GM12878 (cell line): ENCODE measurements at regions not wholly inside any gene's neighbourhood (a gene's known extent, or its start where the extent isn't known, plus 50 kb on each side); places are given as distances from the start of the nearest gene placed in this dataset.

Experiments
- ATAC-seq: fragments of 200-7000 bp; cut with Tn5 transposase; 3 replicates; pipeline ENCODE4 v1.9.1; 2020; ENCODE audit warnings: mild to moderate bottlenecking, moderate library complexity
- BruUV-seq: library from RNA; stranded (reverse); fragments of 400-500 nt; replicated peaks from 2 replicates; lab custom pipeline; 2021; lab: Mats Ljungman, UMichigan
- CTCF ChIA-PET: fragments of 300-600 bp; sonication (Branson Sonifier 250); formaldehyde crosslinking; extraction: SDS; loops from one replicate; lab custom pipeline; 2021; ENCODE audit warnings: inconsistent platforms; lab: Yijun Ruan, JAX
- POLR2A ChIA-PET: fragments of 350-600 bp; formaldehyde crosslinking; extraction: SDS; loops from one replicate; lab custom pipeline; 2021; ENCODE audit warnings: inconsistent platforms; lab: Charles Lee
- RAD21 ChIA-PET: fragments of 300-600 bp; sonication (Branson Sonifier 250); formaldehyde crosslinking; loops from one replicate; lab custom pipeline; 2023; ENCODE audit warnings: antibody characterized with exemption; ENCODE audit not compliant: unreplicated experiment; lab: Charles Lee
- SMC1A ChIA-PET: fragments of 300-600 bp; sonication (Branson Sonifier 250); formaldehyde crosslinking; loops from one replicate; lab custom pipeline; 2023; ENCODE audit not compliant: unreplicated experiment, uncharacterized antibody; lab: Charles Lee
- DNase-seq: peaks from one replicate; pipeline ENCODE4 v3.0.0-alpha.2; 2011; ENCODE audit warnings: low read depth, low spot score
- FAIRE-seq: peaks from 3 replicates; lab custom pipeline; 2011; peaks lifted over from hg19 to GRCh38; lab: Jason Lieb, UNC
- H2AFZ ChIP-seq: 2 replicates; pipeline ENCODE4 v1.6.0; 2011; ENCODE audit warnings: low read depth, low read length, control low read depth; ENCODE audit not compliant: control insufficient read depth
- H3K27ac ChIP-seq: 2 replicates; pipeline ENCODE4 v1.5.1; 2011; ENCODE audit warnings: control low read depth; ENCODE audit not compliant: control insufficient read depth, insufficient read depth
- H3K27me3 ChIP-seq, 2 experiments: replicated peaks in 1 of 2; 2 replicates each; pipeline versions ENCODE4 v1.6.0 to v1.6.1; 2011; ENCODE audit warnings: low read length in 1 of 2; ENCODE audit not compliant: control insufficient read depth in 2 of 2, insufficient read depth in 2 of 2
- H3K36me3 ChIP-seq, 2 experiments: 2 replicates each; pipeline ENCODE4 v1.5.1; 2011; ENCODE audit warnings: low read length in 1 of 2; ENCODE audit not compliant: control insufficient read depth in 2 of 2, insufficient read depth in 2 of 2
- H3K4me1 ChIP-seq: 2 replicates; pipeline ENCODE4 v1.6.1; 2011; ENCODE audit warnings: mild to moderate bottlenecking, low read length, moderate library complexity, mixed read lengths; ENCODE audit not compliant: control insufficient read depth, insufficient read depth
- H3K4me2 ChIP-seq: 2 replicates; pipeline ENCODE4 v1.6.0; 2011; ENCODE audit warnings: control low read depth; ENCODE audit not compliant: control insufficient read depth, insufficient read depth
- H3K4me3 ChIP-seq: fragments of 200-600 bp; sonication (generic); 2 replicates; pipeline ENCODE4 v1.5.1; 2016
- H3K79me2 ChIP-seq: 2 replicates; pipeline ENCODE4 v1.6.0; 2011; ENCODE audit warnings: low read length; ENCODE audit not compliant: control insufficient read depth, insufficient read depth
- H3K9ac ChIP-seq: 2 replicates; pipeline ENCODE4 v1.8.0; 2011; ENCODE audit warnings: low read length, control low read depth, mixed read lengths; ENCODE audit not compliant: control insufficient read depth, insufficient read depth
- H3K9me3 ChIP-seq: replicated peaks from 3 replicates; pipeline ENCODE4 v1.5.1; 2011; ENCODE audit warnings: mild to moderate bottlenecking, low read length; ENCODE audit not compliant: control insufficient read depth, insufficient read depth
- H4K20me1 ChIP-seq: 2 replicates; pipeline ENCODE4 v1.6.0; 2011; ENCODE audit not compliant: control insufficient read depth, insufficient read depth
- BRCA1 ChIP-seq: IDR thresholded peaks from 2 replicates; pipeline ENCODE4 v1.6.1; 2011; ENCODE audit warnings: low read depth, low read length, improper control_type of control experiment
- CEBPB ChIP-seq, 2 experiments: fragments of 150-350 bp in 1 of 2; IDR thresholded peaks; 2 replicates each; pipeline ENCODE4 v1.6.1; 2012 to 2014; ENCODE audit warnings: low read depth in 2 of 2, low read length in 2 of 2, borderline replicate concordance in 1 of 2, inconsistent platforms in 1 of 2
- HSF1 ChIP-seq: fragments of 150-350 bp; IDR thresholded peaks from 2 replicates; pipeline ENCODE4 v1.6.1; 2014; ENCODE audit warnings: mild to moderate bottlenecking, low read depth, low read length
- JUNB ChIP-seq: IDR thresholded peaks from 2 replicates; pipeline ENCODE4 v1.6.1; 2016; ENCODE audit warnings: antibody characterized with exemption, mild to moderate bottlenecking
- PKNOX1 ChIP-seq: fragments of 450-650 bp; IDR thresholded peaks from 2 replicates; pipeline ENCODE4 v1.6.1; 2016; ENCODE audit warnings: mild to moderate bottlenecking
- PRDM15 ChIP-seq: fragments of 450-650 bp; formaldehyde crosslinking; IDR thresholded peaks from 2 replicates; pipeline ENCODE4 v1.4.0; 2020; ENCODE audit warnings: mild to moderate bottlenecking, moderate library complexity
- RB1 ChIP-seq: fragments of 450-650 bp; formaldehyde crosslinking; IDR thresholded peaks from 2 replicates; pipeline ENCODE4 v1.6.1; 2017; ENCODE audit warnings: mild to moderate bottlenecking, borderline replicate concordance
- RFX5 ChIP-seq: IDR thresholded peaks from 2 replicates; pipeline ENCODE4 v1.6.1; 2011; ENCODE audit warnings: low read depth, low read length, improper control_type of control experiment
- TAF1 ChIP-seq: IDR thresholded peaks from 2 replicates; pipeline ENCODE4 v1.6.1; 2011; ENCODE audit warnings: mild to moderate bottlenecking, low read depth, low read length, borderline replicate concordance
- WGBS: methylation state at CpG from one replicate; pipeline ENCODE4 v1.1.6; 2016; ENCODE audit warnings: low lambda C conversion rate; ENCODE audit not compliant: insufficient replicate concordance, insufficient coverage; ENCODE audit errors: missing lambda C conversion rate; 5-methylcytosine and 5-hydroxymethylcytosine counted together
- in situ Hi-C: fragments of 300-500 bp; cut with MboI; formaldehyde crosslinking; loops from 9 replicates; pipeline ENCODE4 v1.14.3; 2018; ENCODE audit warnings: mixed read lengths
- intact Hi-C: fragments of 100-400 bp; cut with micrococcal nuclease; formaldehyde crosslinking; loops from one replicate; pipeline ENCODE4 v1.14.2; 2022; ENCODE audit not compliant: unreplicated experiment
- TF ChIP-seq, protein P1 (sequence below): fragments of 450-650 bp; IDR thresholded peaks from 2 replicates; pipeline ENCODE4 v1.6.1; 2017; ENCODE audit warnings: mild to moderate bottlenecking, moderate library complexity

DNA sequence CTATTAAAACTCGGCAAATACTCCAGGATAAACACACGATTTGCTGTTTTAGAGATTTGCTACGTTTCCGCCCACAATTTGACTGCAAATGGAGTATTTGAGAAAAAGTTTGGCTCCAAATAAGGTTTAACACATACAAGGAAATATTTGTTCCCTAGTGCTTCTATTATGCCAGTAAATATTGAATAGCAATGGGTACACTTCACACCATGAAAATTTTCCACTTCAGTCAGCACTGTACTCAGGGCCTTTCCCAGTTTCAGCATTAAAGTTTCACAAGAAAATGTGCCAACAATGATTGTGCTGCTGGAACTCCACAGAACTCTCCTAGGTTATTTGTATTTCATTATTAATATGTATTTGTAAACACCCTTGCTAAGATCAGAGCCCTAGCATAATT, 498.0 kb downstream of the TBL1XR1 start:
- in situ Hi-C loops: no loop called here

More for the DNA sequence above, 498.0 kb downstream of the TBL1XR1 start:
- ChIA-PET SMC1A (no interaction called here), CTCF (no interaction called here), POLR2A (no interaction called here), RAD21 (no interaction called here)
- no peaks in the 10 kb centered on the region for H3K4me1 ChIP-seq
- TF ChIP-seq PKNOX1 (no peak), HSF1 (no peak), CEBPB (IDR thresholded peaks at IDR 0.05; ENCODE audit: borderline replicate concordance in 1 of 2, low read depth in 2 of 2, low read length in 2 of 2) (no peak), PRDM15 (CRISPR knock-in tag) (no peak), JUNB (no peak), RB1 (no peak), RFX5 (no peak), BRCA1 (no peak), TAF1 (no peak)
- TF ChIP-seq, protein P1, sequence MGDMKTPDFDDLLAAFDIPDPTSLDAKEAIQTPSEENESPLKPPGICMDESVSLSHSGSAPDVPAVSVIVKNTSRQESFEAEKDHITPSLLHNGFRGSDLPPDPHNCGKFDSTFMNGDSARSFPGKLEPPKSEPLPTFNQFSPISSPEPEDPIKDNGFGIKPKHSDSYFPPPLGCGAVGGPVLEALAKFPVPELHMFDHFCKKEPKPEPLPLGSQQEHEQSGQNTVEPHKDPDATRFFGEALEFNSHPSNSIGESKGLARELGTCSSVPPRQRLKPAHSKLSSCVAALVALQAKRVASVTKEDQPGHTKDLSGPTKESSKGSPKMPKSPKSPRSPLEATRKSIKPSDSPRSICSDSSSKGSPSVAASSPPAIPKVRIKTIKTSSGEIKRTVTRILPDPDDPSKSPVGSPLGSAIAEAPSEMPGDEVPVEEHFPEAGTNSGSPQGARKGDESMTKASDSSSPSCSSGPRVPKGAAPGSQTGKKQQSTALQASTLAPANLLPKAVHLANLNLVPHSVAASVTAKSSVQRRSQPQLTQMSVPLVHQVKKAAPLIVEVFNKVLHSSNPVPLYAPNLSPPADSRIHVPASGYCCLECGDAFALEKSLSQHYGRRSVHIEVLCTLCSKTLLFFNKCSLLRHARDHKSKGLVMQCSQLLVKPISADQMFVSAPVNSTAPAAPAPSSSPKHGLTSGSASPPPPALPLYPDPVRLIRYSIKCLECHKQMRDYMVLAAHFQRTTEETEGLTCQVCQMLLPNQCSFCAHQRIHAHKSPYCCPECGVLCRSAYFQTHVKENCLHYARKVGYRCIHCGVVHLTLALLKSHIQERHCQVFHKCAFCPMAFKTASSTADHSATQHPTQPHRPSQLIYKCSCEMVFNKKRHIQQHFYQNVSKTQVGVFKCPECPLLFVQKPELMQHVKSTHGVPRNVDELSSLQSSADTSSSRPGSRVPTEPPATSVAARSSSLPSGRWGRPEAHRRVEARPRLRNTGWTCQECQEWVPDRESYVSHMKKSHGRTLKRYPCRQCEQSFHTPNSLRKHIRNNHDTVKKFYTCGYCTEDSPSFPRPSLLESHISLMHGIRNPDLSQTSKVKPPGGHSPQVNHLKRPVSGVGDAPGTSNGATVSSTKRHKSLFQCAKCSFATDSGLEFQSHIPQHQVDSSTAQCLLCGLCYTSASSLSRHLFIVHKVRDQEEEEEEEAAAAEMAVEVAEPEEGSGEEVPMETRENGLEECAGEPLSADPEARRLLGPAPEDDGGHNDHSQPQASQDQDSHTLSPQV: no peak
- BruUV-seq: no TSS peak
- no peaks in the 10 kb centered on the region for H3K9me3 ChIP-seq
- H4K20me1 ChIP-seq: no peaks in the 10 kb centered on the region
- no peak overlapping the region for H2AFZ ChIP-seq
- ATAC-seq (no peak), DNase-seq (no peak), FAIRE-seq (no peak)
- no peaks in the 10 kb centered on the region; a peak in 1 of 4 replicates for H3K27me3 ChIP-seq
- intact Hi-C loops: no loop called here
- WGBS: 23% methylated on average over 4 of the region's 4 CpGs
- no peak overlapping the region for H3K4me3 ChIP-seq
- no peak overlapping the region for H3K9ac ChIP-seq
- H3K79me2 ChIP-seq: no peaks in the 10 kb centered on the region
- H3K4me2 ChIP-seq: no peak overlapping the region
- H3K27ac ChIP-seq: no peak overlapping the region
- no peaks in the 10 kb centered on the region for H3K36me3 ChIP-seq
